UCSD-AML1 (cell line): ENCODE measurements at regions not wholly inside any gene's neighbourhood (a gene's known extent, or its start where the extent isn't known, plus 50 kb on each side); places are given as distances from the start of the nearest gene placed in this dataset.

Experiments
- DNase-seq: peaks from one replicate; lab custom pipeline; 2025; ENCODE audit not compliant: unreplicated experiment; lab: John Stamatoyannopoulos, UW

- no peak for DNase-seq
These were observed 718.2 kb upstream of the GRM7 start for GRCh38 chr3:6142707-6143106.

- no peak for DNase-seq
These were observed 713.0 kb upstream of the GRM7 start for GRCh38 chr3:6147883-6148282.

- DNase-seq: no peak
These were observed 705.1 kb upstream of the GRM7 start for GRCh38 chr3:6155650-6156338.

- DNase-seq: no peak
These were observed 695.0 kb upstream of the GRM7 start for GRCh38 chr3:6165951-6166350.

- DNase-seq: peak; percentile 14
These were observed 692.7 kb upstream of the GRM7 start for GRCh38 chr3:6168256-6168655.

- no peak for DNase-seq
These were observed 687.9 kb upstream of the GRM7 start for GRCh38 chr3:6172871-6173642.

- no peak for DNase-seq
These were observed 683.5 kb upstream of the GRM7 start for GRCh38 chr3:6177417-6177816.

- DNase-seq: no peak
These were observed 681.2 kb upstream of the GRM7 start for GRCh38 chr3:6179761-6180160.

- DNase-seq: no peak
These were observed 680.7 kb upstream of the GRM7 start for GRCh38 chr3:6180171-6180570.

GRCh38 chr3:6182476-6182875 lies 678.4 kb upstream of the GRM7 start:
- DNase-seq: no peak

GRCh38 chr3:6182909-6183308 lies 678.0 kb upstream of the GRM7 start:
- no peak for DNase-seq

GRCh38 chr3:6189384-6189783 lies 671.5 kb upstream of the GRM7 start:
- no peak for DNase-seq

- DNase-seq: no peak
These were observed 656.0 kb upstream of the GRM7 start for GRCh38 chr3:6204891-6205290.

GRCh38 chr3:6216135-6217026 lies 644.5 kb upstream of the GRM7 start:
- no peak for DNase-seq

- no peak for DNase-seq
These were observed 640.5 kb upstream of the GRM7 start for GRCh38 chr3:6220447-6220846.

GRCh38 chr3:6222069-6222468 lies 638.8 kb upstream of the GRM7 start:
- DNase-seq: no peak

GRCh38 chr3:6223572-6223971 lies 637.3 kb upstream of the GRM7 start:
- DNase-seq: no peak

GRCh38 chr3:6228958-6229683 lies 631.8 kb upstream of the GRM7 start:
- no peak for DNase-seq

- DNase-seq: no peak
These were observed 631.0 kb upstream of the GRM7 start for GRCh38 chr3:6229778-6230410.

GRCh38 chr3:6242104-6242503 lies 618.8 kb upstream of the GRM7 start:
- no peak for DNase-seq

- no peak for DNase-seq
These were observed 612.4 kb upstream of the GRM7 start for GRCh38 chr3:6248528-6248927.
